Testis (tissue), 2 donors: ENCODE measurements at regions not wholly inside any gene's neighbourhood (a gene's known extent, or its start where the extent isn't known, plus 50 kb on each side); places are given as distances from the start of the nearest gene placed in this dataset.

Experiments
- CTCF ChIP-seq, 3 experiments: fragments of 450-650 bp in 2 of 3; fragments of 200-600 bp in 1 of 3; sonication (generic) in 1 of 3; IDR thresholded peaks; one replicate each; pipeline ENCODE4 v1.5.1; 2016 to 2019; ENCODE audit warnings: antibody characterized with exemption in 3 of 3, mild to moderate bottlenecking in 2 of 3, moderate library complexity in 1 of 3
- POLR2A ChIP-seq: fragments of 450-650 bp; IDR thresholded peaks from one replicate; pipeline ENCODE4 v1.6.1; 2017; ENCODE audit warnings: antibody characterized with exemption, mild to moderate bottlenecking, moderate library complexity

GRCh38 chr16:51755577-51756355, 604.7 kb upstream of the SALL1 start:
- TF ChIP-seq POLR2A (no peak), CTCF (IDR thresholded peaks at IDR 0.05) (no peak)
